GM12878 (cell line): ENCODE measurements at regions not wholly inside any gene's neighbourhood (a gene's known extent, or its start where the extent isn't known, plus 50 kb on each side); places are given as distances from the start of the nearest gene placed in this dataset.

Experiments
- BHLHE40 ChIP-seq, 2 experiments: fragments of 450-650 bp in 1 of 2; IDR thresholded peaks; 2 replicates each; pipeline ENCODE4 v1.6.1; 2011 to 2017; ENCODE audit warnings: low read depth in 2 of 2, borderline replicate concordance in 1 of 2, improper control_type of control experiment in 1 of 2, low read length in 1 of 2, mild to moderate bottlenecking in 1 of 2
- POLR2AphosphoS5 ChIP-seq: IDR thresholded peaks from 2 replicates; pipeline ENCODE4 v1.6.1; 2011; ENCODE audit warnings: mild to moderate bottlenecking, low read length, inconsistent platforms
- RELA ChIP-seq: fragments of 450-650 bp; IDR thresholded peaks from 2 replicates; pipeline ENCODE4 v1.8.0; 2014; ENCODE audit warnings: borderline replicate concordance; ENCODE audit not compliant: partially characterized antibody
- SMC3 ChIP-seq: IDR thresholded peaks from 2 replicates; pipeline ENCODE4 v1.6.1; 2011; ENCODE audit warnings: low read length, improper control_type of control experiment, borderline replicate concordance
- SP1 ChIP-seq: IDR thresholded peaks from one replicate; pipeline ENCODE4 v1.6.1; 2011; ENCODE audit warnings: low read depth, low read length
- TARDBP ChIP-seq: IDR thresholded peaks from 2 replicates; pipeline ENCODE4 v1.6.1; 2016; ENCODE audit warnings: borderline replicate concordance
- YY1 ChIP-seq: IDR thresholded peaks from 2 replicates; pipeline ENCODE4 v1.6.1; 2011; ENCODE audit warnings: low read depth, mild to moderate bottlenecking, low read length
- ZNF274 ChIP-seq: IDR thresholded peaks from one replicate; pipeline ENCODE4 v1.8.0; 2011; ENCODE audit not compliant: insufficient read length, insufficient read depth
- TF ChIP-seq, protein P1 (sequence below), 3 experiments: IDR thresholded peaks in 2 of 3; conservative IDR thresholded peaks in 1 of 3; 2 replicates each; pipeline ENCODE4 v1.5.1; 2011; ENCODE audit warnings: low read depth in 3 of 3, low read length in 3 of 3, mild to moderate bottlenecking in 3 of 3, control low read depth in 2 of 3, moderate library complexity in 2 of 3, inconsistent platforms in 1 of 3, mixed read lengths in 1 of 3; ENCODE audit not compliant: control insufficient read depth in 2 of 3, insufficient read depth in 1 of 3; ENCODE audit errors: extremely low read depth in 1 of 3
- TF ChIP-seq, protein P2 (sequence below): fragments of 450-650 bp; IDR thresholded peaks from 2 replicates; pipeline ENCODE4 v1.6.1; 2017; ENCODE audit warnings: mild to moderate bottlenecking

DNA sequence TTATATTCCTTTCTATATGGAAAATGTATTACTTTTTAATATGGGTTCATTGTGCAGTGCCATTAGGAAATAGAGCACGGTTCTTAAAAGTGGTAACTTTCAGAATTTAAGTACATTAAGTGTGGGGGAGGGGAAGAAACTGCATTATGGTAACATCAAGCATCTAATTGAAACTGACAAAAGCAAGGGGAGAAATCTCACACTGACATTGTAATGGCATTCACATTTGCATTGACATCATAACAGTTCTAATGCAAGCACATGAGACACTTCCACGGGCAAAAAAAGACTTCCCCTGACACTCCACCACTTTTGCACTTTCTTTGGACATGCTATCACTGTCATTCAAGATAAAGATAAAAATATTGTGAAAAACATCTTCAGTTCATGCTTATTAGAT, 431.3 kb upstream of the SMIM21 start:
- TF ChIP-seq, protein P1, sequence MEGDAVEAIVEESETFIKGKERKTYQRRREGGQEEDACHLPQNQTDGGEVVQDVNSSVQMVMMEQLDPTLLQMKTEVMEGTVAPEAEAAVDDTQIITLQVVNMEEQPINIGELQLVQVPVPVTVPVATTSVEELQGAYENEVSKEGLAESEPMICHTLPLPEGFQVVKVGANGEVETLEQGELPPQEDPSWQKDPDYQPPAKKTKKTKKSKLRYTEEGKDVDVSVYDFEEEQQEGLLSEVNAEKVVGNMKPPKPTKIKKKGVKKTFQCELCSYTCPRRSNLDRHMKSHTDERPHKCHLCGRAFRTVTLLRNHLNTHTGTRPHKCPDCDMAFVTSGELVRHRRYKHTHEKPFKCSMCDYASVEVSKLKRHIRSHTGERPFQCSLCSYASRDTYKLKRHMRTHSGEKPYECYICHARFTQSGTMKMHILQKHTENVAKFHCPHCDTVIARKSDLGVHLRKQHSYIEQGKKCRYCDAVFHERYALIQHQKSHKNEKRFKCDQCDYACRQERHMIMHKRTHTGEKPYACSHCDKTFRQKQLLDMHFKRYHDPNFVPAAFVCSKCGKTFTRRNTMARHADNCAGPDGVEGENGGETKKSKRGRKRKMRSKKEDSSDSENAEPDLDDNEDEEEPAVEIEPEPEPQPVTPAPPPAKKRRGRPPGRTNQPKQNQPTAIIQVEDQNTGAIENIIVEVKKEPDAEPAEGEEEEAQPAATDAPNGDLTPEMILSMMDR (IDR thresholded peaks at IDR 0.05 in 2 of 3, conservative IDR thresholded peaks at IDR 0.05 in 1 of 3; ENCODE audit: control insufficient read depth in 2 of 3, extremely low read depth in 1 of 3, insufficient read depth in 1 of 3, low read depth in 3 of 3, low read length in 3 of 3): no peak
- no peak for TF ChIP-seq POLR2AphosphoS5
- no peak for TF ChIP-seq BHLHE40 (IDR thresholded peaks at IDR 0.05; ENCODE audit: borderline replicate concordance in 1 of 2, low read depth in 2 of 2, low read length in 1 of 2)
- no peak for TF ChIP-seq TARDBP
- TF ChIP-seq SP1: no peak
- TF ChIP-seq SMC3: no peak
- TF ChIP-seq RELA: no peak
- no peak for TF ChIP-seq ZNF274
- no peak for TF ChIP-seq YY1
- TF ChIP-seq, protein P2, sequence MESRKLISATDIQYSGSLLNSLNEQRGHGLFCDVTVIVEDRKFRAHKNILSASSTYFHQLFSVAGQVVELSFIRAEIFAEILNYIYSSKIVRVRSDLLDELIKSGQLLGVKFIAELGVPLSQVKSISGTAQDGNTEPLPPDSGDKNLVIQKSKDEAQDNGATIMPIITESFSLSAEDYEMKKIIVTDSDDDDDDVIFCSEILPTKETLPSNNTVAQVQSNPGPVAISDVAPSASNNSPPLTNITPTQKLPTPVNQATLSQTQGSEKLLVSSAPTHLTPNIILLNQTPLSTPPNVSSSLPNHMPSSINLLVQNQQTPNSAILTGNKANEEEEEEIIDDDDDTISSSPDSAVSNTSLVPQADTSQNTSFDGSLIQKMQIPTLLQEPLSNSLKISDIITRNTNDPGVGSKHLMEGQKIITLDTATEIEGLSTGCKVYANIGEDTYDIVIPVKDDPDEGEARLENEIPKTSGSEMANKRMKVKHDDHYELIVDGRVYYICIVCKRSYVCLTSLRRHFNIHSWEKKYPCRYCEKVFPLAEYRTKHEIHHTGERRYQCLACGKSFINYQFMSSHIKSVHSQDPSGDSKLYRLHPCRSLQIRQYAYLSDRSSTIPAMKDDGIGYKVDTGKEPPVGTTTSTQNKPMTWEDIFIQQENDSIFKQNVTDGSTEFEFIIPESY: no peak
